HG02973 (cell line): ENCODE measurements at regions not wholly inside any gene's neighbourhood (a gene's known extent, or its start where the extent isn't known, plus 50 kb on each side); places are given as distances from the start of the nearest gene placed in this dataset.

Experiments used
- ATAC-seq: cut with Tn5 transposase; IDR thresholded peaks from one replicate; pipeline ENCODE4 v1.9.1; 2021; ENCODE audit warnings: moderate library complexity; ENCODE audit not compliant: unreplicated experiment

DNA sequence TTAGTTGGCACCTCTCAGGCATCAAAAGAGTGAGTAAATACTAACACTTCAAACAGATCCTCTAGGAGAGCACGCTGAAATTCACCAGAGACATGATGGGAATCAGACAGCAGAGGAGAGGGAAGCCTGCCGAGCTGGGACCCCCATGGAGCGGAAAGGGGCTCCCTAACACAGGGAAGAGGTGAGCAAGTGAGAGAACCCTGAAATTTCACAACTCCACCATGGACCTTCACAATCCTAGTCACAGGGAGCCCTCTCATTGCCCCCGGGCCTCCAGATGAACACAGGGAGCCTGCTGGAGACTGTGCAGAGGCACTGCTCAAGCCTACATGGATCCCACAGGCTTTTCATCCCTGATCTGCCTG, 59.2 kb upstream of the ANTXRL start:
- ATAC-seq: no peak

DNA sequence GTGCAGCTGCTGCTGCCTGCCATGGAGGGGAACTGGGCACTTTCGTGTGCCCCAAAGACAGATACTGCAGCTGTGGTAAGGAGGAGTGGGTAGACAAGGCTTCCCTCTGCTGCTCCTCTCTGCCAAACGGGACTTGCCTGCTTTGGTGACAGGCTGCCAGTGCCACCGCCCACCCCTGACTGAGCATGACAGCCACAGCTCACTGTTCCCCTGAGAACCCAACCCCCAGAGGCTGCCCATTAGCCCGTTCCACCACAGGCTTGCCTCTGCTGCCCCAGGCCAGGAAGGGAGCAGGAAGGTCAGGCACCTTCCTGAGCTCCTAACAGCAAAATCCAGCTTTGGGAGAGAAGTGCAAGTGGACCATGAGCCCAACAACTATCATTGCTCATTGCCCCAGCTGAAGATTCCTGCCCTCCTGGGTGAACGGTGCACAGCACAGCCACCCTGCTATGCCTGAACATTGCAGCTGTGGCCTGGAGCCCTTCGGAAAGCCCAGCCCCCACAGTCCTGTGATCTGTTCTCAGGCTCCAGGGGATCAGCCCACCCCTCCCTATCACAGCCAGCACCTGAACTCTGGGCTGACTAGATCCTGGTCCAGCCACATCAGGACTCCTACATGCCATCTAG, 58.7 kb upstream of the ANTXRL start:
- ATAC-seq: no peak

DNA sequence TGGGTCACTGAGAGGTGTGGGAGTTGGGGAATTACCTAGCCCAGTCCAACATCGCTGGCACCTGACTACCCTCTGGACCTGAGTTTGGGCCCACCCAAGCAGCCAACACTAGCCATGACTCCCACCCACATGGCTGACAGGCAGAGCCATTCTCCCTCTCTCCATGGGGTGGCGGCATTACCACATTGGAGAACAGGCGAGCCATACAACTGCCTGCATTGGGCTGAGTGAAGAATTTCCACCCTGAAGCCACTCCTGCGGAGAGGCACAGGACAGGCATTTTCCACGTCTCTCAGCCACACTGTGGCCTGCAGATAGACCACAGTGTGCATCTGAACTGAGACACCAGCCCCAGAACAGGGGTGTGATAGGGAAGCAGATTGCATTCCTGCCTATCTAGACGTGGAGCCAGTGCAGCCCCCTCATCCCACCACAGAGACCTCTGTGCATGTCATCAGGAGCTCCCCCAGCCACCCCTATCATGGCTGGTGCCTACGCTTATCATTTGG, 58.2 kb upstream of the ANTXRL start:
- no peak for ATAC-seq

DNA sequence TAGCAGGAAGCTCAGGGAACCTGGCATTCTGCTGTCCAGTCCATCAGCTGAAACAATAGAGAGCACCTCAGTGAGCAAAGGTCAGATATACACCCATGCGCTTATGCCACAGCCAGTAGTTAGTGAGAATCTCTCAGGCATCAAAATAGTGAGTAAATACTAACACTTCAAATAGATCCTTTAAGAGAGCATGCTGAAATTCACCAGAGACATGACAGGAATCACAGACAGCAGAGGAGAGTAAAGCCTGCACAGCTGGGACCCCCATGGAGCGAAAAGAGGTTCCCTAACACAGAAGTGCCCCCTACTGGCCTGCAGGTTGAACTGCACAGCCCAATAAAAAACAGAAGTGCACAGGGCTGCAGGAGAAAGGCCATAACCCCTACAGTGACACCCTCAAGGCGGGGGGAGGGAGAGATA, 57.6 kb upstream of the ANTXRL start:
- ATAC-seq: no peak

DNA sequence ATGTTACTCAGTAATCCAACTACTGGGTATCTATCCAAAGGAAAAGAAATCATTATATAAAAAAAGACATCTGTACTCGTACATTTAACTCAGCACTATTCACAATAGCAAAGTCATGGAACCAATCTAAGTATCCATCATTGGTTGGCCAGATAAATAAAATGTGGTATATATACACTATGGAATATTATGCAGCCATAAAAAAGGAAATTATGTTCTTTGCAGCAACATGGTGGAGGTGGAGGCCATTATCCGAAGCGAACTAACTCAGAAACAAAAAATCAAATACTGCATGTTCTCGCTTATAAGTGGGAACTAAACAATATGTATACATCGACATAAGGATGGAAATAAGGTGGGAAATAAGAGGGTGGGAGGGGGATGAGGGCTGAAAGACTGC, 56.2 kb upstream of the ANTXRL start:
- ATAC-seq: no peak

DNA sequence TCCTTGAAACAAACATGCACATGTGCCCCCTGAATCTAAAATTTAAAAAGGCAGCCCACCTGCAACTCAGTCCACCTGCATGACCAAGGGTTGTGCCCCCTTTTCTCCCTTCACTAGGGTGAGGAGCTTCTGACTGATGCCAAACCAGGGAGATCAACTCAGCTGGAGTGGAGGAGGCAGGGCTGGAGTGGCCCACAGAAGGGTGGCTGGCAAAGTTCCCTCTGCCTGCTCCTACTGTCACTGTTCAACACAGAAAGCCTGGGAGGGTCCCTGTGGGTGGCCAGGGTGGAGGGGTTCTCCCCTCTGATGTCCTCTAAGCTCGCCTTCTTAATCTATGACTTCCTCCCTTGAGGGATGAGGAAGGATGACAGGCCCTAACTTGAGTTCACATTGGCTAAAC, 55.7 kb upstream of the ANTXRL start:
- ATAC-seq: no peak

DNA sequence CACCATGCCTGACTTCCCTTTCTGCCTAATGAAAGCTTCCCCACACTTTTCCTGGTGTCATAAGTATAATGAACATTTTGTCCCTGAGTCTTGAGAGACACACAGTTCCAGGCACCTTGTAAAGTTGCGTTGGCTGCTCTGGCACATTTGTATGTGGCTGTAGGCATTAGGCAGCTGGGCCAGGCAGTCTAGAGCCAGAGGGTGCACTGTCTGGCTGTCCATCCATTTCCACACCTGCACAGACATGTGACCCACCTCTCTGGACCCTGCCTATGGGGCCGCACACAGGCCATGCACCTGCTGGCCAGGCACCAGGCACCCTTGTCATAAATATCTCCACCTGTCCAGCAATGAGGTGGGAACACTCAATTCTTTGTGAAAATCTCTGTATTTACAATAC, 54.7 kb upstream of the ANTXRL start:
- ATAC-seq: no peak

DNA sequence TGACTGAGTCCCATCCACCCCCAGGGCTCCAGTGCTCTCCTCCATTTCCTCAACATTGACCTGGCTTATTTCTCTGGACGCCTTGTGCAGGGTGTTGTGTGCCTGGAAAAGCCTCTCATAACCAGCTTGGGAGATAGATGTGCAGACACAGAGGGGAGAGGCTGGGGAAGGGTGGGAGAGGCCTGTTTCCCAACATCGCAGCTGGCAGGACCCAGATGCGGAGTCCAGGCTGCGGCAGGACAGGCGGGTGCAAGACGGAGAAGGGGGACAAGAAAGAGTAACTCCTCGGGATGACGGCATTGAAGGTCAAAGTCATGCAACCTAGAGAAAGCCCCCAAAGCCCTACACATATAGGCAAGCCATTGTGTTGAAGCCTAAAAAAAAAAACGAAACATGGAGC, 54.1 kb upstream of the ANTXRL start:
- ATAC-seq: no peak

DNA sequence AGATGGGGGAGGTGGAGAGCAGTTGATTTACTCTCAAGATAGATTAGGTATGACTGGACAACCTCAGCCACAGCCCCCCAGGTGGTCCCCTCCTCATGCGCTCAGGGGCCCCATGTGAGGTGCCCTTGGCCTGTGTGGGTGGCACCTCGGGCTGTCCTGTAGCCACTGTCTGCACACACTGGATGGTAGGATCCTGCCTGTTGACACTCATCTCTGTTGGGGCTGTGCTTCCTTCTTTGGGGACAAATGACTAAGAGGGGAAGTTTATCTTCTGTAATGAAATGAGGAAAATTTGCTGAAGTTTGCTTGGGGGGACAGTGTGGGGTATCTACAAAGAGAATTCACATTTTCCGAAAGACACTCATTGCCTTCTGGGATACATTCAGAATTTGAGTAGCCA, 53.6 kb upstream of the ANTXRL start:
- no peak for ATAC-seq

DNA sequence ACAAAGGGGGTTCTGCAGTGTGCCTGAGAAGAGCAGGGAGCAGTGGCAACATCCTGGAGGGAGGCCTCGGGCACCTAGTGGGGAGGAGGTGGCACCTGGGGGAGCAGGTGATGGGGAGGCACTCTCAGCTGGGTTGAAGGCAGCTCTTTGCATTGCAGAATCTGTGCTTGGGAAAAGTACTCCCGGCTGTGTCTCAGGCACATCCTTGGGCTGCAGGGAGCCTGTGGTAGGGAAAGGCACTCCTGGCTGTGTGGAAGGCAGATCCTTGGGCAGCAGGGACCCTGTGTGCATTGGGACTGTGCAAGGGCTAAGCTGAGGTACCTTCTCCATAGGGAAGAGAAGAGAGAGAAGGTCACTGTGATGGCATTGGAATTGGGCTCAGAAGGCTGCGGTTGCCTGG, 52.8 kb upstream of the ANTXRL start:
- no peak for ATAC-seq

DNA sequence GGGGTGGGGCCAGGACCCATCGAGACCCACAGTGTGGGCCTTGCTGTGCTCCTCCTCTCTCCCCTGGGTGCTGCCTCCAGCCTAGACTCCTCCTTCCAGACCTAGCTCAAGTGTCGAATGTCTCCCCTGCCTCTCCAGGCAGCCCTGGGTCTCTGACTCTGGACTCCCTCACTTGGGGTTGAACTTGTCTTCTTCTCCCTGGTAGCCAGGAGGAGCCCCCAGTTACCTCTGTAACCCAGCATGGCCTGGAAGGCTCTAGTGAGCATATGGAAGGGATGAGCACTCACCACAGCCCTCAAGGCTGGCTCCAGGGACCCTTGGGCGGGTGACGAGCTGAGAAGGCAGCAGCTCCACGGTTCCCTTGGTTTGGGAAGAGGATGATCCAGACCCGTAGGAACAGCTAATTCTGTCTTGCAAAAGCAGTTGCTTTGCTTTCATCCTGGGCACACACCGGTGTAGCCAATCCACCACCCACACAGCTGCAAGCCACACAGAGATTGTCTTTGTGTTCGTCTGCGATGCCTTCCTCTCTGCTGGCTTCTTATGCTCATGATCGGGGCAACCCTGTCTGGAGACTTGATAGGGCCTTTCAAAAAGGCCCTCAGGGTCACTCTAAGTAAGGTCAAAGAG, 52.3 kb upstream of the ANTXRL start:
- ATAC-seq: no peak

DNA sequence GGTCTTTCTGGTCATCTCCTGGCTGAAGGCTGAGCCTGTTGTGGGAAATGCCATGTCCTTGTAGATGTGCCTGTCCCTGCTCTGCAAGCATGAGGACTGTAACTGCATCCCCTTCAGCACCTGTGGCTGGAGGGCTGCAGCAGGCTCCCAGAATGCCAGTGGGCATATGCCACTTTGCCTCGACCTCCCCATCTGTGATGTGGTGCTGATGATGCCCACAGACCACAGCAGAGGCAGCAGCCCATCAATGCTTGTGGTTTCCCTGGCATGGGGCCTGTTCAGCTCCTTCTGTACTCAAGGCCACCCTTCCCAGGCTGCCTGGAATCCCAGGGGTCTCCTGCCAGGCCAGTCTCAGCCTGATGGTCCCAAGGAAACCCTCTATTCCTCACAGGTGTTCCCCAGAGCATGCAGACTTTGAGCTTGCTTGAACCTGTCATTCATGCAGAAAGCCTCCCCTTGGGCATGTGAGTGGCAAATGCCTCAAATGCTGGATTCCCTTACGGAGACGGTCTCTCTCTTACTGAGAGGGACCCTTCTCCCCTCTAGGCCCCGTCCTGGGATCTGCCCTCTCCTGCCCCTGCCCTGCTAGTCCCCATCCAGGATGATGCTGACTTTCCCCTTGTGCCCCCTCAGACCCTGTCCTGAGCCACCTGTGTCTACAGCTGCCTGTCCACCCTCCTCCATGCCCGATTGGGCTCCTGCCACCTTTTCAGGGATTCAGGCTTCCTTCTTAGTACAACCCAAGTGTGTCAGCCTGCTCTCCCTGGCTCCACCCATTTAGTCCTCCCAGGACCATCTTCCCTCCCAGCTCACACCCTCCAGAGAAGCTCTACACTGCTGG, 50.9 kb upstream of the ANTXRL start:
- no peak for ATAC-seq

DNA sequence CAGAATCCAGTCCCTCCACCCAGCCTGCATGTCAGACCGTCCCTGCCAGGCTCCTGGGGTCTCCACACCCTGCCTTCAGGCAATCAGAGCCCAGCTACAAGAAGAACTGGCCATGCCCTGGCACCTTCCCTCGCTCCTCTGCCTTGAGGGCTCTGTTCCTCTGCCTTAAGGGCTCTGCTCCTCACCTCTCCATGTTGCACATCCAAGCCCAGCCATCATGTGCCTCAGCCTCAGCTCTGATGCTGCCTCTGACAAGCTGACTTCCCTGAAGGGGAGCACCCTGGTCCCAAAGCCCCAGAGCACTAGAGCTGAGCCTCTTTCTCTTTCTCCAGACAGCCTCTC, 50.3 kb upstream of the ANTXRL start:
- ATAC-seq: no peak

DNA sequence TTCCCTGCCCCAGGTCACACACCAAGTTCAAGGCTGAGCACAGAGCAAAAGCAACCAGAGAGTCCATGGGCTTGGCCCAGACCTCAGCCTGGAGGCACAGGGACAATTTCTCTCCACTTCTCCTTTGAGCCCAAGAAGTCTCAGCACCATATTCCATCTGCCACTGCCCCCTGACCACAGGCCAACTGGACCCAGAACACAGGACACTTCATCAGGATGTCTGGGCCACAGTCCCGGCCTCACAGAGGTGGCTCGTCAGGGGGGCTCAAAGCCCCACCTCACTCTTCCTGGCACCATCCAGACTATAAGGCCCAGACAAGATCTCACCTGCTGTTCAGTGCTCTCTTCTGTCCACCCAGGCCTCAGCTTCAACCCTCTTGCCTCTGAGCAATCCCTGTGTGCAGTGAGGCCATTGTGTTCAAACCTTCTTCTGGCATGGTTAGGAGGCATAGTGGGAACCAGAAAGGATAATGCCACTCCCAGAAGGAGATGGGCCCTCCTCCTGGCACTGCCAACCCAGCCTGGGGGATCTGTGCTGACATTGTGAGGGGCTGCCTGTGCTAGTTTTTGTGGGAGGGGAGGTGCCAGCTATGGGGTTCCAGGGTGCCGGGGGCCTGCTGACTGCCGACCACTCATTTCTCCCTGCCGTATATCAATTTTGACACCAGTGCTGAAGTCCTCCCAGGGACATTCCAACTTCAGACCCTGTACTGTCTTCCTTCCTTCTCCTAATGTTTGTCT, 49.7 kb upstream of the ANTXRL start:
- no peak for ATAC-seq
